ENCODE measurements at regions not wholly inside any gene's neighbourhood (a gene's known extent, or its start where the extent isn't known, plus 50 kb on each side); places are given as distances from the start of the nearest gene placed in this dataset.

DNA sequence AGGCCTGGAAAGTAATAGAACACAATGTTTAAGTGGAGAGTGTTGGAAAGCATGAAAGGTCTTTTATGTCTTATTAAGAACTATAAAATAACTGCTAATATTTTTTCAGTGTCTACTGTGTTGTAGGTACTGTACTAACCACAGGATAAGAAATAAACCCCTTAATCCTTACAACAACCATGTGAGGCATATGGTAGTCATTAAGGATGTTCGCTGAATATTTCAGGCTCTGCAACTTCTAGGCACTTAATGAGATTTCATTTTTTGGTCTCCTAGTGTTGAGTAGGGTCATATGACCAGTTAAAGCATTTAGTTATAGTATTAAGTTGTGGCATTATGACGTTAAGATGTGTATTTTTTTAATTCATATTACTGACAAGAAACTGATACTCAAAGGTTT, 346.6 kb upstream of the KCNH7 start:
- TF ChIP-seq CTCF (IDR thresholded peaks at IDR 0.05) (no peak), MAFK (IDR thresholded peaks at IDR 0.05; ENCODE audit: partially characterized antibody) (no peak)

All from A549 (cell line).